ENCODE measurements at regions not wholly inside any gene's neighbourhood (a gene's known extent, or its start where the extent isn't known, plus 50 kb on each side); places are given as distances from the start of the nearest gene placed in this dataset.

DNA sequence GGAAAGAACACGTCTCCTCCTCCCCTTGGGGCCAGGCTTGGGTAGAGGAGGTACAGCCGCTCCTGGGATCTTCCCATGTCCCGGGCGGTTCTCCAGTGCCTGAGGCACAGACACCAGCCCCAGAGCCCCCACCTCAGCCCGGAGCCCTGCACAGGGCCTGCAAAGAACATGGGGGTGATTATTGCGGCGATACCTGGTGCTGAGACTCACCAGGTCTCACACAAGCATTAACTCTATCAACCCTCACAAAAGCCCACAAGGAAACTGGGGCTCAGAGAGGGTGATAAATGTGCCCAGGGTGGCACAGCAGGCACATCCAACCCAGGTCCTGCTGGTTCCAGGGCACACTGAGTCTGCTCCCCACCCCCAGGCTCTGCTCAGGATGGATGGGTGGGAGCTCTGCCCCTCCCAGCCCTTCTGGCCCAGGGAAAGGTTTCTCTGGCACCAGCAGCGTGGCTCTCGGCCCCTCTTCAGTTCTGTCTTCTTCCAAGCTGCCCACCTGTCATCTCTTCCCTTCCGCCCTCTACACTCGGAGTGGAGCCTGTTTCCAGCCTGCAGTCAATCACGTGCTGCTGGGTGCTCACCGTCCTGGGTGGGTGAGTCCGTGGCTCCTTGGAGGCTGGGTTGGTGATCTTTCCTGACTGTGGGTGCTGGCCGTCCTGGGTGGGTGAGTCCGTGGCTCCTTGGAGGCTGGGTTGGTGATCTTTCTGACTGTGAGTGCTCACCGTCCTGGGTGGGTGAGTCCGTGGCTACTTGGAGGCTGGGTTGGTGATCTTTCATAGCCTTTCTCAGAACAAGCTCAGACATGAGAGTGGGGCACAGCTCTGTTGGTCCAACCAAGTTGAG, 53.6 kb upstream of the AJAP1 start:
- no peaks in the 10 kb centered on the region for H3K27me3 ChIP-seq
- H3K27ac ChIP-seq, result no peak overlapping the region
- no peaks in the 10 kb centered on the region for H3K9me3 ChIP-seq
- 91 to 93% methylated on average over 13 to 18 of the region's 18 CpGs for WGBS, 2 donors
- H3K36me3 ChIP-seq, result no peaks in the 10 kb centered on the region
- no peak for TF ChIP-seq POLR2A (IDR thresholded peaks at IDR 0.05)
- TF ChIP-seq, protein P1, sequence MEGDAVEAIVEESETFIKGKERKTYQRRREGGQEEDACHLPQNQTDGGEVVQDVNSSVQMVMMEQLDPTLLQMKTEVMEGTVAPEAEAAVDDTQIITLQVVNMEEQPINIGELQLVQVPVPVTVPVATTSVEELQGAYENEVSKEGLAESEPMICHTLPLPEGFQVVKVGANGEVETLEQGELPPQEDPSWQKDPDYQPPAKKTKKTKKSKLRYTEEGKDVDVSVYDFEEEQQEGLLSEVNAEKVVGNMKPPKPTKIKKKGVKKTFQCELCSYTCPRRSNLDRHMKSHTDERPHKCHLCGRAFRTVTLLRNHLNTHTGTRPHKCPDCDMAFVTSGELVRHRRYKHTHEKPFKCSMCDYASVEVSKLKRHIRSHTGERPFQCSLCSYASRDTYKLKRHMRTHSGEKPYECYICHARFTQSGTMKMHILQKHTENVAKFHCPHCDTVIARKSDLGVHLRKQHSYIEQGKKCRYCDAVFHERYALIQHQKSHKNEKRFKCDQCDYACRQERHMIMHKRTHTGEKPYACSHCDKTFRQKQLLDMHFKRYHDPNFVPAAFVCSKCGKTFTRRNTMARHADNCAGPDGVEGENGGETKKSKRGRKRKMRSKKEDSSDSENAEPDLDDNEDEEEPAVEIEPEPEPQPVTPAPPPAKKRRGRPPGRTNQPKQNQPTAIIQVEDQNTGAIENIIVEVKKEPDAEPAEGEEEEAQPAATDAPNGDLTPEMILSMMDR (IDR thresholded peaks at IDR 0.05), result no peak
- H3K4me3 ChIP-seq (replicated peaks in 1 of 3), result no peak overlapping the region
- DNase-seq, result no peak
- intact Hi-C loops (cut with DNase I), result no loop called here
- peaks cover 33 to 39% of the 10 kb centered on the region in 2 donors for H3K4me1 ChIP-seq

DNA sequence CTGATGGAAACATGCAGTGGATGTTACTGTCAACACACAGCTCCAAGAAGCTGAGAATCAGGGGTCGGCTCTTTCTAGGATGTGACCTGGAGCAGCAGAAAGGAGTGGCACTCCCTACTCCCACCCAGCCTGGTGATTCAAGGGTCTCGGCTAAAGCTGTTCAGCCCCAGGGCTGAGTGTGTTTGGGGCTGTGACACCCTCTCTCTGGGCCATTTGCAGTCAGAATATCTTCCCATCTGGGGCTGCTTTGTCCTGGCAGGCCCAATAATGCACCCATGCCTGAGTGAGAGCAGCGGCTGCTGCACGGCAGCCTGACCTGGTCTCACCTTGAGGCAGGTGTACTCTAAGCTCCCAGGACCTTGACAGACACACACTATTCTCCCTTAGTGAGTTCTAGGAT, 52.5 kb upstream of the AJAP1 start:
- H3K9me3 ChIP-seq, result no peaks in the 10 kb centered on the region
- H3K4me1 ChIP-seq, result peaks cover 33 to 46% of the 10 kb centered on the region in 2 donors
- 75 to 89% methylated on average over 4 of the region's 4 CpGs for WGBS, 2 donors
- no peaks in the 10 kb centered on the region for H3K27me3 ChIP-seq
- no peak for TF ChIP-seq POLR2A (IDR thresholded peaks at IDR 0.05)
- TF ChIP-seq, protein P1 (IDR thresholded peaks at IDR 0.05), result no peak
- H3K36me3 ChIP-seq, result no peaks in the 10 kb centered on the region
- H3K27ac ChIP-seq, result peak overlapping the region in 2 of 3 donors; percentile 70 to 86
- no peak overlapping the region for H3K4me3 ChIP-seq (replicated peaks in 1 of 3)
- DNase-seq, result no peak
- intact Hi-C loops (cut with DNase I), result no loop called here

DNA sequence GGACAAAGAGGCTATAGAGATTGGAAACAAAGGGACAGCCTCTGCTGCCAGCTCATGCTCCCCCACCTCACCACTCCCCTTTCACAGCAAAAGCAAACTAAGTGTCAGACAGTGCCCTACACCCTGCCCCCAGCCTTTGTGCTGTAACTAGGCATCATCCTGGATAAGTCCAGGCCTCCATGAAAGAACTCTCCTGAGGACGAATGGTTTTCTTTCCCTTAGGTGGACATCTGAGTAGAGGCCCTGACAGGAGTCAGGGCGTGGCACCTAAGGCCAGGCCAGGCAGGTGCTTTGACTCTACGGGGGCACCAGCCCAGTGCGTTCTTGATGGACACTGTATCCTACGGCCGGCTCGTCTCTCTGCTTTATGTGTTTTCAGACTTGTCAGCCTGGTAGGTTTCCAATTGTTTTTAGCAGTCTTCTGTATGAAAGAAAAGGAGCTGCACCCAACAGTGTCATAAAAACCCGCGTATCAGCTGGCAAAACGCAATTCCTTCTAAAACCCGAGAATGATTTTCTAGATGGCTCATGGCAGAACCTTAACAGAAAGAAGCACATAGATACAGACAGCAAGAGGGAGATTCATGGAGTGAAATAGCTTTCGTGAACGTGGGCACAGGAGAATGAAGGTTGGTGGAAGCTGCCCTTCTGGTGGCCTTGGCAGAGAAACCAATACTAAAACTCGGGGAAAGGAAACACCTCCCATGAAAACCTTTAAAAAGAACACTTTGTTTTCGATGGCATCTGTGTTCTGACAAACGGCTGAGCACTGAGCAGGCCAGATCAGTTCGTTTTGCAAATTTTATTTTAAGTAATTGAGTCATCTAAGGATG, 51.7 kb upstream of the AJAP1 start:
- H3K27ac ChIP-seq, result peak overlapping the region; percentile 59 to 86 (median 70)
- no peak overlapping the region for H3K4me3 ChIP-seq (replicated peaks in 1 of 3)
- no peak for DNase-seq
- WGBS, 2 donors, result 69 to 73% methylated on average over 17 of the region's 17 CpGs
- H3K36me3 ChIP-seq, result no peaks in the 10 kb centered on the region
- no peaks in the 10 kb centered on the region for H3K9me3 ChIP-seq
- no peaks in the 10 kb centered on the region for H3K27me3 ChIP-seq
- TF ChIP-seq POLR2A (IDR thresholded peaks at IDR 0.05), result no peak
- TF ChIP-seq, protein P1 (IDR thresholded peaks at IDR 0.05), result no peak
- intact Hi-C loops (cut with DNase I), result no loop called here
- H3K4me1 ChIP-seq, result peaks cover 33 to 46% of the 10 kb centered on the region in 2 donors

DNA sequence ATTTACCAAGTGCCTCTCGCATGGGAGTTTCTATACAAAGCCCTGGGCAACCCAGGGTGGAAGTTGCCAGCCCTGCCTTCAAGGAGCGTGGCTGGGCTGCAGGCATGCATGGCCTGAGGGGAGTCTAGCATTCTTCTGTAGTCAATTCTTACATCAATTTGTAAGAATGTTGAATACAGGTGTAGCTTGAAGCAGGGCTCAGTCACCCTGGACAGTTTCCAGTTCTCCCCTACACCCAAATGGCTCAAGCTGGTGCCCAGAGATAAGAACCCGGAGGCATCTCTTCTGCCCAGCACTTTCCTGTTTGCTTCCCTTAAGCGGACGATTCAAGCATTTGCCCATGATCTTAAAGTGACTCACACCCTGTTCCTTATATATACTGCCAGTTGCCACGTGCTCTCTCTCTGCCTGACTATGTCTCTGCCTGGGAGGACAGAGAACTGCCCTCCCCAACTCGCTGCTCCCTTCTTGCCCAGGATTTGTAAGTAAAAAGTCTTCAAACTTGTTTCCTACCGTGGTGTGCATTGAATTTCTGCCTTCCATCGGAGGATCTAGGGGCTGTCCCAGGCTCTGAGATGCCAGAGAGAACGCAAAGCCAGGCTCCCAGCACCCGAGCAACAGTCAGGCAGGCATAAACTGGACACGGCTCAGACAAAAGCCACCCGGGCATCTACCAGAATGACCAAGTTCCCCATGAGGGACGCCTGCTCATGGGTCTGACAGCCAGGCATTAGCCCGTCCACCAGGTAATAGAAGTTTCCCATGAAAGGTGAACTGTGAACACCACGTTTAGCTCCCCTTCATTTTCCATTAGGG, 50.9 kb upstream of the AJAP1 start:
- peaks cover 33 to 46% of the 10 kb centered on the region in 2 donors for H3K4me1 ChIP-seq

More for the DNA sequence above, 50.9 kb upstream of the AJAP1 start:
- peak; percentile 81 to 90 for DNase-seq
- Histone ChIP-seq H3K27me3 (no peaks in the 10 kb centered on the region), H3K9me3 (no peaks in the 10 kb centered on the region), H3K27ac (peak overlapping the region; percentile 59 to 86 (median 70)), H3K4me3 (replicated peaks in 1 of 3) (no peak overlapping the region), H3K36me3 (no peaks in the 10 kb centered on the region)
- WGBS, 2 donors, result 54 to 59% methylated on average over 16 of the region's 16 CpGs
- intact Hi-C loops (cut with DNase I), result no loop called here
- TF ChIP-seq, protein P1 (IDR thresholded peaks at IDR 0.05), result no peak
- no peak for TF ChIP-seq POLR2A (IDR thresholded peaks at IDR 0.05)

Measured in thyroid gland (tissue), 4 donors.